ENCODE measurements at regions not wholly inside any gene's neighbourhood (a gene's known extent, or its start where the extent isn't known, plus 50 kb on each side); places are given as distances from the start of the nearest gene placed in this dataset.

- no peak for DNase-seq (ENCODE audit: low read depth)
Observed at GRCh38 chr12:77401770-77402081, 336.4 kb upstream of the E2F7 start.

- DNase-seq (ENCODE audit: low read depth) = no peak
Observed at GRCh38 chr12:77401064-77401769, 335.8 kb upstream of the E2F7 start.

DNA sequence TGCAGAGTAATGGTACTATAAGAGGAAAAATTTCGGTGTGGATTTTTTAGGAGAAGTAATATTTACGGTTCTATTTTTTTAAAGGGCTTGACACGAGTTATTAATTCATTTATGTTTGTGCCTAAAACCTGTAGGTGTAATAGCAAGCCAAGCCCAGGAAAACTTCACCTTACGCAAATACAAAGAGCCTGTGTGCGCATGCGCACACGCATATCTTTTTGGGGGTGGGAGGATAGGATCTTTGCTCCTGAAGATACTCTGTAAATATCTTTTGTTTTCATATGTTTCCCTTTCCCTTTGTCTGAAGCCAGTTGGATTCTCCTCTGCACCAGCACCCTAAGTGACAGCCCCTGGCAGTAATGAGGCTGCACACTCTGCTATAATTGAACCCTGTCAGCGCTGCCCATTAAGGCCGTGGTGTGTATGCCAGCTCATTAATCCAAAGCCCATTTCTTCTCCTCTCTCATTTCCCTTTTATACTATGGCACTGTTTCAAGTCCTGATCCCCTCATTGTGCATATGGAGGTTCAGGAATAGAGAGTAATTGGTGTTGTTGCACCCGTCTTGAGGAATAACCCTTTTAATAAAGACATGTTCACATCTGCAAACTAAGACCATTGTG is 327.2 kb upstream of the E2F7 start:
- no peak for DNase-seq (ENCODE audit: low read depth)

GRCh38 chr12:77388445-77389265 is 323.3 kb upstream of the E2F7 start:
- no peak for DNase-seq (ENCODE audit: low read depth)

DNA sequence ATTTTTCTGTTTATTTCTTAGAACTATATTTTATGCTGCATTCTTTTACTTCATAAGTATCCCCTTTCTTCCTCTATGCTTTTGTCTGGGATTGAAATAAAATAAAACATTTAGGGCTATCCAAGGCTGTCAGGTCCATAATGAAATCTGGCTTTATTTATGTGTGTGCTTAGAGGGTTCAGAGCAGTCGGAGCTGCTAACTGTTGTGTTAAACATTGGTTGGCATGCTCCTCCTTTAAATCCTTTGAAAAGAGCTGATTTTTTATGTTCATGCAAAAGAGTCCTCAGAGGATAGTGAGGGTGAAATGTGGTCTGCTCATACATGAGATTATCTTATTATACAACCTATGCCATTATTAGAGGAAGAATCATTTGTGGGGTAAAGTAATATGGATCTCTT is 322.3 kb upstream of the E2F7 start:
- DNase-seq (ENCODE audit: low read depth) = no peak

- no peak for DNase-seq (ENCODE audit: low read depth)
Observed at GRCh38 chr12:77387214-77387613, 321.8 kb upstream of the E2F7 start.

DNA sequence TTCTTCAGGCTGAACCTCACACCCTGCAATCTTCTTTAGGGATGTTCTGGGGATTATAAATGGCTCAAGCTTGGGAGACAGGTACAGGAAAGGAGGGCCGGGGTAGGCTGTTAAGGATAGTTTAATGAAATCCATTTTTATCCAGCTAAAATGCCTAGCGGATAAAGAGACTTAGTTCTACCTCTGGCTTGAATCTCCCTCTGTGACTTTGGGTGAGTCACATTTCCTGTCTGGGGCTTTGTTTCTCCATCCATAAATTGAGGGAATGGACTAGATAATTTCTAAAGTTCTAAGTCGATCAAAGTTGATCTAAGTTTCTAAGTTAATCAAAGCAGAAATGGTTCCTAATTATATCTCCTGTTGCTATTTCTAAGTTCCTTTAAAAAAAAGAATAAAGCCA is 319.6 kb upstream of the E2F7 start:
- DNase-seq (ENCODE audit: low read depth) = no peak

DNA sequence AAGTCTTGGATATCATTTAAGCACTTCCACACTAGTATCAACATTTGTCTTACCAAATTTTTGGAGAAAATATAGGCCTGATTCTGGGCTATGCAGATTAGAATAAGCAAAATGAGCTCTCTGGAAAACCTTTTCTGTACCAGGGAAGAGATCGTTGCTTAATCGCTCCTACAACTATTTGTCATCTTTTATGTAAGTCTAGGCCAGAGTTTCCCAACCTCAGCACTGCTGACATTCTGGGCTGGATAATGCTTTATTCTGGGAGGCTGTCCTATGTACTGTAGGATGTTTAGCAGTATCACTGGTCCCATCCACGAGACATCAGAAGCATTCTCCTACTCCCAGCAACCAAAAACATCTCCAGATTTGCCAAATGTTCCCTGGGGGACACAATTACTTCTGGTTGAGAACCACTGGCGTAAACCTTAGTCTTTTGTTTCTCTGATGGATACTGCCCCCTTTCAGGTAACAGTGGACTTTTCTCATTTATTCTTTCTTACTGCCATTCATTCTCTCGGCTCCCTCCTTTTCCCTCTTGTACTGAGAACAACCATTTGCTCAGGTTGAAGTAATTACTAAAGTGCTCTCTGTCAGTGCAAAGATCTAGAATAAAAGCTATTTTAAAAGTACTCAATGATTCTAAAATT is 316.9 kb upstream of the E2F7 start:
- DNase-seq (ENCODE audit: low read depth) = no peak

- no peak for DNase-seq (ENCODE audit: low read depth)
Observed at GRCh38 chr12:77377622-77378021, 312.3 kb upstream of the E2F7 start.

DNA sequence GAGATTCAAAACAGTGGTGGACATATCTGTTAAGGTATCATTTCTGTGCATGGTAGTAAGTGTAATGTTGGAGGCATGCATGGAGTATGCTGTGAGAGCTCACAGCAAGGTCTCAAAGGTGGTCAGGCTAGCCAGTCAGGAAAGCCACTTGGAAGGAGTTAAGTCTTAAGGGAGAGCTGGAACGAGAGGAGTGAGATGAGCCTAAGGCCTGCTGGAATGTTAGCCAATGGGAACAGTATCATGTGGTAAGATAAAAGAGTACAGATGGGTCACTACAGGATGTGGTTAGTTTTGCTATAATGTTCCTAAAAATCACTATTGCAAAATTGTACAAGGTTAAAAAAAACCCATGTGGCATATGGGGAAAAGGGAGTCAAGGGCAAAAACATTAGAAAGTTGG is 311.7 kb upstream of the E2F7 start:
- DNase-seq (ENCODE audit: low read depth) = peak; percentile 23

DNA sequence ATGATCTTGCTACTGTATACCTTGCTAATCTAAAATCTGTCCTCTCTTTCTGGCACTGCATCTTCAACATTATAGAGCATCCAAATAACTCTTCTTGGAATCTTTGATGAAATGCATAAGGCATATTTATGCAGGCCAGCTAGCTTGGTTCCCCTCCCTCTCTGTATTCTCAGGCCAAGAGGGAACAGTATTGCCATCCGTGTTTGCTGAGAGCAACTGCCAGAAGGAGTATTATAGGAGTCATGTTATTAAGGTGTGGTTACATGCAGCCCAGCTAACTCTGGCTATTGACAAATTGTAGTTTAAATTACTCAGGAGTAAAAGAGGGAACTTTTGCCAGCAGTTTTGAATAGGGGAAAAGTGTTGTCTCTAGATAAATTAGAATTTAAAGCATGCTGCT is 309.3 kb upstream of the E2F7 start:
- DNase-seq (ENCODE audit: low read depth) = no peak

- DNase-seq (ENCODE audit: low read depth) = no peak
Observed at GRCh38 chr12:77372494-77372893, 307.1 kb upstream of the E2F7 start.

DNA sequence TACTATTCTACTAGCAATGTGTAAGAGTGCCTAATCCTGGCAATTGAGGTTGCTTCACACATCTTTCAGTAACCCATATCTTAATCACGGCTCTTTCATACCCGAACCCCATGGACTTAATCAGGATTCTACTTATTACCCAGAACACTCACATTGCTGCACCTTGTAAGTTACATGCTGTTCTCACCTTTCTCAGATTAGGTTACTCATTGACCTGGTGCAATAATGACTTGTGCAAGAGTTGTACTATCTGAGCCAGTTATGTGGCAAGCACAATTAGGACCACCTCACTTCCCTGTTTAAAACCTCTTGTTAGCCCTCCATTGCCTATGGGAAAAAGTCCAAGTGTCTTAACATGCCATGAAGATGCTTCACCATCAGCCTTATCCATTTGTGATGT is 306.7 kb upstream of the E2F7 start:
- no peak for DNase-seq (ENCODE audit: low read depth)

GRCh38 chr12:77368379-77368778 is 303.0 kb upstream of the E2F7 start:
- DNase-seq (ENCODE audit: low read depth) = no peak

GRCh38 chr12:77366616-77367015 is 301.2 kb upstream of the E2F7 start:
- DNase-seq (ENCODE audit: low read depth) = no peak

- DNase-seq (ENCODE audit: low read depth) = no peak
Observed at GRCh38 chr12:77364400-77364799, 299.0 kb upstream of the E2F7 start.

DNA sequence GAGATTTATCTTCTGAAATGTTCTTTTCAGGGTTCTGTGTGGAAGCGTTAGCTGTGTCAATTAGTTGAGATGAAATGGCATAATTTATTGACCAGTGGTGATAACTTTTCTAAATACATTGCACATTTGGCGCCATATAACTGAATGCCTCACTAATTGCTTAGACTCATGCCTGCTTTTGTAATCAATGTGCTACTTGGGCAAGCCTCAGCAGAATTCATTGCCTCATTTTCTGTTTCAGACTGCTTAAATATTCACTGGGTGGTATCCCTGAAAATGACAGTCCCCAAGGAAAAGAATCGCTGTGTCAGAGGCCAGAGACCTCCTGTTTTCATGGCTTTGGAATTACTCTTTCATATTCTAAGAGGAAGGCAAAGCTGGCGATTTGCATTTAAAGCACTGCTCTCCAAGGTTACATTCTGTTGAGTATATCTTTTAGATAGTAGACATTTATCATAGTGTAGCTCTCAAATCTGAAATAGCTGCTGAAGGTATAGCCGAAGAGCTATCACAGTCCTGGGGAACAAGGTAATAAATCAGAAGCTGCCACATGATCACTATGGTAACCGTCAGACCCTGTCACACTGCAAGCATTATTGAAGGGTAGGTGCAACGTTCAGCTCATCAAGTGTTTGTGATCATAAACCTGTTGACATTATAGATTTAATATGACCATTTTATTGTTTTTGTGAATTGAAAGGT is 297.3 kb upstream of the E2F7 start:
- no peak for DNase-seq (ENCODE audit: low read depth)

GRCh38 chr12:77357655-77358054 is 292.3 kb upstream of the E2F7 start:
- DNase-seq (ENCODE audit: low read depth) = no peak

DNA sequence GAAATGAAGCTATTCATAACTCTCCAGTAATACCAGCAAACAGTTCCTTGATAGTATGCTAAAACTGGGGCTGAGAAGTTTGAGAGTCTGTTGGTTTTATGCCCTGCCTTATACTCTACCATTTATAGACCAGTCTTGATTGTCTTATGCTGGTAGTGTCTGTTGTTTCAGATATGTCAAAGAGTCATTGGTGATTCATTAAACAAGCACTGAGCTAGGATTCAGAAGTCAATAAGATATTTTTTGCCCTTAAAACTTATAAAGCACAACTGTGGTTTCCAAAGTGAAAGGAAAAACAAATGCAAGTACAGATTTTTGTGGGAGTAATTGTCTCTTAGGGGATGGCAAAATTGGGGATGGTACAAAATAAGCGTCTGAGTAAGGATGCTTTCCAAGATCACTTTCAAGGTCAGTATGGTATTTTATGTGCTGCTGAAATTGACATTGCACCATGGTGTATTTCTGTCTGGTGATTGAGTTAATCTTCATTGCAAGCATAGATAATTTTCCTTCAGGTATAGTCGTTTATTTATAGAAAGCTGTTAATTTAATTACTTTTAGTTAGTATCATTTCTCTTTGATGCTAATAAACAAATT is 289.5 kb upstream of the E2F7 start:
- DNase-seq (ENCODE audit: low read depth) = no peak

DNA sequence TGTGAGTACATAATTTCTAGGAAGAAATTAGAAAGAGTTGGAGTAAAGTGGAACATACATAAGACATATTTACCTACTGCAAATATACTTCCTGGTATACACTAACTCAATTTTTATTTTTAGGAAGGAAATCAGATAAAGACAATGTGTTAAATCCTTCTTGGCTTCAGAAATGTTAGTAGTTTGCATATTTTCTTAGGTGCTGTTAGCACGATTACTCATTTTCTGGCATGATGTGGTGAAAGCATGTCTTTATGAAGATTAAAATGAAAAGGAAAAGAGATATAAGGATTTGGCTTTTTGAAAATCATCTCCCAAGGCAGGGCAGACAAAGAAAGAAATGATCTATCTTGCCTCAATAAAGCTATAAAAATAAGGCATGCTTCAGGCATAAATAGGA is 287.6 kb upstream of the E2F7 start:
- no peak for DNase-seq (ENCODE audit: low read depth)

DNA sequence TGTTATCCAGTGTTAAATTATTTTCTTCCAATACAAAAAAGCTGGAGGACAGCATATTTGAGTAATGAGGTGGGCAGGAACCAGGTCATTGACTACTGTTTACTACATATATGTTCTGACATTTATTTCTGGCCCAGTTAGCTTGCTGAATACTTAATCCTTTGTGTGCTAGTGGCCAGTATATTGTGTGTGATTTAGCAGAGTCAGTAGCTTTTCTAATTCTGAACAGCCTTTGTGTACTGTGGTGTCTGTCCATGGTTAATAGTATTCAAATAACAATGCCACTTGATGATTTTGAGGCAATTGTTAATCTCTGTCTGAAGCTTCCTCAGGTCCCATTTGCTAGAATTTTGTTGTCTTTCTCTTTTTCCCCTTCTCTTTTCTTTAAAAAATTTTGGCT is 286.5 kb upstream of the E2F7 start:
- no peak for DNase-seq (ENCODE audit: low read depth)
